ENCODE measurements at regions not wholly inside any gene's neighbourhood (a gene's known extent, or its start where the extent isn't known, plus 50 kb on each side); places are given as distances from the start of the nearest gene placed in this dataset.

- Histone ChIP-seq H3K4me3 (ENCODE audit: low read depth, low read length) (no peak overlapping the region), H3K27me3 (ENCODE audit: control insufficient read depth, insufficient read depth, low read length) (peaks cover 25% of the 10 kb centered on the region), H3K36me3 (ENCODE audit: control insufficient read depth, insufficient read depth, low read length) (no peaks in the 10 kb centered on the region)
- no peak for DNase-seq (ENCODE audit: low read depth)
- TF ChIP-seq CTCF (IDR thresholded peaks at IDR 0.05; ENCODE audit: insufficient read depth, low read length, poor library complexity, severe bottlenecking), result no peak
These were observed 330.9 kb downstream of the CXCL12 start for GRCh38 chr10:44054046-44054445.

GRCh38 chr10:44053391-44053790 lies 331.5 kb downstream of the CXCL12 start:
- peaks cover 25% of the 10 kb centered on the region for H3K27me3 ChIP-seq (ENCODE audit: control insufficient read depth, insufficient read depth, low read length)
- DNase-seq (ENCODE audit: low read depth), result no peak
- TF ChIP-seq CTCF (IDR thresholded peaks at IDR 0.05; ENCODE audit: insufficient read depth, low read length, poor library complexity, severe bottlenecking), result no peak
- H3K36me3 ChIP-seq (ENCODE audit: control insufficient read depth, insufficient read depth, low read length), result no peaks in the 10 kb centered on the region
- H3K4me3 ChIP-seq (ENCODE audit: low read depth, low read length), result no peak overlapping the region

GRCh38 chr10:44051584-44052385 lies 333.1 kb downstream of the CXCL12 start:
- no peaks in the 10 kb centered on the region for H3K36me3 ChIP-seq (ENCODE audit: control insufficient read depth, insufficient read depth, low read length)
- peak; percentile 82 for DNase-seq (ENCODE audit: low read depth)
- no peak for TF ChIP-seq CTCF (IDR thresholded peaks at IDR 0.05; ENCODE audit: insufficient read depth, low read length, poor library complexity, severe bottlenecking)

GRCh38 chr10:44051091-44051490 lies 333.8 kb downstream of the CXCL12 start:
- H3K27me3 ChIP-seq (ENCODE audit: control insufficient read depth, insufficient read depth, low read length), result peaks cover 12% of the 10 kb centered on the region
- no peaks in the 10 kb centered on the region for H3K36me3 ChIP-seq (ENCODE audit: control insufficient read depth, insufficient read depth, low read length)
- H3K4me3 ChIP-seq (ENCODE audit: low read depth, low read length), result no peak overlapping the region
- no peak for TF ChIP-seq CTCF (IDR thresholded peaks at IDR 0.05; ENCODE audit: insufficient read depth, low read length, poor library complexity, severe bottlenecking)
- no peak for DNase-seq (ENCODE audit: low read depth)

More at GRCh38 chr10:44051584-44052385, 333.1 kb downstream of the CXCL12 start:
- peaks cover 16% of the 10 kb centered on the region for H3K27me3 ChIP-seq (ENCODE audit: control insufficient read depth, insufficient read depth, low read length)
- H3K4me3 ChIP-seq (ENCODE audit: low read depth, low read length), result no peak overlapping the region

GRCh38 chr10:44049301-44050015 lies 335.4 kb downstream of the CXCL12 start:
- Histone ChIP-seq H3K4me3 (ENCODE audit: low read depth, low read length) (no peak overlapping the region), H3K27me3 (ENCODE audit: control insufficient read depth, insufficient read depth, low read length) (peaks cover 11% of the 10 kb centered on the region), H3K36me3 (ENCODE audit: control insufficient read depth, insufficient read depth, low read length) (no peaks in the 10 kb centered on the region)
- TF ChIP-seq CTCF (IDR thresholded peaks at IDR 0.05; ENCODE audit: insufficient read depth, low read length, poor library complexity, severe bottlenecking), result no peak
- DNase-seq (ENCODE audit: low read depth), result no peak

Measured in kidney epithelial cell (primary cell).